ENCODE measurements at regions not wholly inside any gene's neighbourhood (a gene's known extent, or its start where the extent isn't known, plus 50 kb on each side); places are given as distances from the start of the nearest gene placed in this dataset.

- TF ChIP-seq, protein P1, sequence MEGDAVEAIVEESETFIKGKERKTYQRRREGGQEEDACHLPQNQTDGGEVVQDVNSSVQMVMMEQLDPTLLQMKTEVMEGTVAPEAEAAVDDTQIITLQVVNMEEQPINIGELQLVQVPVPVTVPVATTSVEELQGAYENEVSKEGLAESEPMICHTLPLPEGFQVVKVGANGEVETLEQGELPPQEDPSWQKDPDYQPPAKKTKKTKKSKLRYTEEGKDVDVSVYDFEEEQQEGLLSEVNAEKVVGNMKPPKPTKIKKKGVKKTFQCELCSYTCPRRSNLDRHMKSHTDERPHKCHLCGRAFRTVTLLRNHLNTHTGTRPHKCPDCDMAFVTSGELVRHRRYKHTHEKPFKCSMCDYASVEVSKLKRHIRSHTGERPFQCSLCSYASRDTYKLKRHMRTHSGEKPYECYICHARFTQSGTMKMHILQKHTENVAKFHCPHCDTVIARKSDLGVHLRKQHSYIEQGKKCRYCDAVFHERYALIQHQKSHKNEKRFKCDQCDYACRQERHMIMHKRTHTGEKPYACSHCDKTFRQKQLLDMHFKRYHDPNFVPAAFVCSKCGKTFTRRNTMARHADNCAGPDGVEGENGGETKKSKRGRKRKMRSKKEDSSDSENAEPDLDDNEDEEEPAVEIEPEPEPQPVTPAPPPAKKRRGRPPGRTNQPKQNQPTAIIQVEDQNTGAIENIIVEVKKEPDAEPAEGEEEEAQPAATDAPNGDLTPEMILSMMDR (IDR thresholded peaks at IDR 0.05) = no peak
- no peak for TF ChIP-seq POLR2A (IDR thresholded peaks at IDR 0.05)
Measured at GRCh38 chrX:117458243-117458968, 658.2 kb downstream of the KLHL13 start.

Measured in adrenal gland (tissue), 5 donors.